ENCODE measurements at regions not wholly inside any gene's neighbourhood (a gene's known extent, or its start where the extent isn't known, plus 50 kb on each side); places are given as distances from the start of the nearest gene placed in this dataset.
A peak's percentile ranks its signal among the peaks of the same experiment; 100 is the strongest.

DNA sequence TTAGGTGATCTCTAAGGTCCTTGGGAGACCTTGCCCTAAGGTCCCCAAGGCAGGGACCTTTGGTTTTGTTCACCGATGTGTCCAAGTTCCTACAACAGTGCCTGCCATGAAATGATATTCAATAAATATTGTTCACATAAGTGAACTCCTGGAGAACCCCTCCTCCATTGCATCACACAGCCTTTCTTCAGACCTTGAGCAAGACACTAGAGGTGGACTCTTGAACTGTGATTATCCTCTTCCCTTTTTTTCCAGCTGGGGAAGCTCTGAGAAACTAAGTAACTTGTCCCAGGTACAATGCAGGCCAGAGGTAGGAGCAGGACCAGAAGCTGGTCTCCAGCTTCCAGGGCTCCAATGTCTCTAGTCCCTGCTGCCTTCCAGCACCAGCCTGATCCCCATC is 76.6 kb upstream of the LMO1 start:
- no peak for DNase-seq

DNA sequence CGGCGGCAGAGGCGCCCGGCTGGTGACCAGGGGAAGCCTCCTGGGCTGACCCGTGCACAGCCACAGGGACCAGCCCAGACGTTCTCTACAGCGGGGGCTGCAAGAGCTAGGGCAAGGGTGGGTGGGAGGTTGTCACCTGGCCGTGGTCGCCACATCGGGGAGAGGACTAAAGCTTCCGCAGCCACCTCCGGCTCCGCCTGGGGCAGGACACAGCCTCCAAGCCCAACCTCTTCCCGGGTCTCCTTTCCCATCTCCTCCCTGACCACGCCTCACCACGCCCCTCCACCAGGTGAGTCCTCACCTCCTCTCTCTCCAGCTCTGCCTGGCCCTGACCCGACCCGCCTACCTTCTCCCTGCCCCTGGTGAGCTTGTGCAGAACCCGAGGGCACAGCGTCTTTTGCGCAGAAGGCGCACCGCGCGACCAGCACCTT is 75.9 kb upstream of the LMO1 start:
- DNase-seq = no peak

DNA sequence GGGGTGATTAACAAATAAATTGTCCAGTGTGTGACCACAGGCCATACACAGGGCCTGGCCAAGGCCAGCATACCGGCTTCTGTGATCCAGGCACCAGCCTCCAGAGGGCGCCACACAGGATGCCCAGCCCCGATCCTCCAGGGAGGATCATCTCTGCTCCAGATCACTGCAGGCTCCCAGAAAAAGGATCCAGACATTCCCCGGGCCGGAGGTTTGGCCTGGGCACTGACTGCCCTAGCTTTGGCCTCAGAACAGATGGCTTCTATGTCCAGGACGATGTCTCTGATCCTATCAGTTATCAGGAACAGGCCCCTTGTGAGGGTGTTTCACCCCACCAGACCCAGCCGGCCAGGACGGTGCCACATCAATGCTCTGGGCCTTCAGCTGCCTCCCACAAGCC is 74.5 kb upstream of the LMO1 start:
- peak; percentile 27 for DNase-seq

DNA sequence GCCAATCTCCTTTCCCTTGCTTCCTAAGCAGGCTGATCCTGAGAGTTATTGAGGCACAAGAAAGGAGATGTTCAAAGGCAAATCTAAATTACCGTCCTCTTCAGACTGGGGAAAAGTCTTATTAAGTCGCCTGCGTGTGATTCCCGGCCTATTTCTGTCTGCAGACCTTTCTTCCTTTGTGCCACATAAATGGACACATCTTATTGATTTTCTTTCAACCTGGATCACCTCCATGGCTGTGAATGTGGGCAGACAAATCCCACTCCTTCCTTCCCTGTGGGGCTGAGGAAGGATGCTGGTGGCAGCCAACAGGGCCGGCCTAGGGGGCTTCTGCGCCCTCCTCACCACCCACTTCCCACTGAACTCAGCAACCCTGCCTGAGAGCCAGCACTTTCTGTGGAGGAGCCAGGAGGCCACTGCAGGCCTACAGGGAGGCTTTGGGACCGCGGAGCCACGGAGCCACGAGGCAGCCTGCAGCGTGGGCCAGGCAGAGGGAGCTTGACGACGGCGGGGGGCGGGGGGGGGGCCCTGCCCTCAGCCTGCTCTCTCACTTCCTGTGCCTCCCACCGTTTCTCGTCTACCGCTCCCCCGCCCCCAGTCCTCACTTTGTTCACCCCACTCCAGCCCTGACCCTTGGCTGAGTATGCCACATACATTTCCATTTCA is 73.6 kb upstream of the LMO1 start:
- DNase-seq = no peak

DNA sequence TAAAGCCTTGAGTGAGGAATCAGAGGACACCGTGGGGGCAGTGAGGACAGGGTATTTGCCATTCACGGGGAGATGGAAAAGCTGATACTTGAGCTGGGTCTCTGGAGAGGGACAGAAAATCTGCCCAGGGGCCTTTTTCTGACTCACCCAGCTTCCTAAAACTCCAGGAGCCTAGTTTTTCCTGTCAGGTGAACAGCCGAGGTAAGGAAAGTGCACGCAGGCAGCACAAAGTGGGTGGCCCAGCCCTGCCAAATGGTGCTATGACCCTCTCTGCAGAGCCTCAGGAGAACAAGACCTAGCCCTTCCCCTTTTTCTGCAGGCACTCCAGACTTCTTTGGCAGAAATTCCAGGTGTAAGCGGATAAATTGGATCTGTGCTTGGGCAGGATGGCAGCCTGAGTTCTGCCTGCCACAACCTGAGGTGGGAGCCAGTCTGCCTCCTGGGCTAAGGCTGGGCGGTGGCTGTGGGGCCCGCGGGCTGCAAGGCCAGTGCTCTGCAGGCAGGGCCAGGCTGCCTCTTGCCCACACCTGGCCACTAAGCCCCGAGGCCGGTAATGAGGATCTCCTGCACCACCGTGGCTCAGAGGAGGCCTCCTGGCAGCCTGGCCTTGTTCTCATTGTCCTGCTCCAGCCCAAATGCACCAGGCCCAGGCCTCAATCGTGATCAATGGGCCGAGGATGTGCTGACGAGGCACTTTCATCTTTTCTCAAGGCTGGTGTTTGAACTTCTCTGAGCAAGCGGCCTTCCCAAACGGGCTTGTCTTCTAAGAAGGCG is 72.9 kb upstream of the LMO1 start:
- no peak for DNase-seq

DNA sequence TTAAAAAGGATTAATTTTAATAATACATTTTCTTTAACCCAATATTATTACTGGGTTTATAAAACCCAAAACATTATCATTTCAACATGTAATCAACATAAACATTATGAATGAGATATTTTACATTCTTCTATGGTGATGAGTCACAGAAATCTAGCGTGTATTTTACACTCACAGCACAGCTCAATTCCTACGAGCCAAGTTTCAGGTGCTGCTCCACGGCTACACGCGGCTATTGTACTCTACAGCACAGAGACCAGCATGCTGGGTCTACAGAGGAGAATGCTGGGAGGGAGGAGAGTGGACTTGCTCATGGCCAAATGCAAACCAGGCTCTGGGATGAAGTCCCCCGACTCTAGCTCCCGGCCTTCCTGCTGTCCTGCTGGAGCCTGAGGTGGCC is 72.0 kb upstream of the LMO1 start:
- DNase-seq = no peak

DNA sequence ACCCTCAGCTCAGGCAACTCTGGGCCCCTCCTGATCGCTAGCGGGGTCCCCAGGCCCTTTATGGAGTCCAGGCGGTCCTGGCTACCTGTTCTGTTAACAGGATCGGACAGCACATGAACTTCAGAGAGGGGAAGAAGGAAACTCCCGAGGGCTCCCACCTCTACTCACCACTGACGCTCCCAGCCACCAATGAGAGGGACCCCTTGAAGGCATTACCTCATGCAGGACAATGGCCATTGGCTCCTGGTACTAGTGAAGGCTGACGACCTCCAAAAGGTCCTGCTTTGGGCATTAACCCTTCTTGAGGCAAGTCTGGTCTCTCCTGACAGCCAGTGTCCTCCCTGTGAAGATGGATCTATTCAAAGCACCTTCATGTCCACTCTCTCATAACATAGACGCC is 71.5 kb upstream of the LMO1 start:
- no peak for DNase-seq

DNA sequence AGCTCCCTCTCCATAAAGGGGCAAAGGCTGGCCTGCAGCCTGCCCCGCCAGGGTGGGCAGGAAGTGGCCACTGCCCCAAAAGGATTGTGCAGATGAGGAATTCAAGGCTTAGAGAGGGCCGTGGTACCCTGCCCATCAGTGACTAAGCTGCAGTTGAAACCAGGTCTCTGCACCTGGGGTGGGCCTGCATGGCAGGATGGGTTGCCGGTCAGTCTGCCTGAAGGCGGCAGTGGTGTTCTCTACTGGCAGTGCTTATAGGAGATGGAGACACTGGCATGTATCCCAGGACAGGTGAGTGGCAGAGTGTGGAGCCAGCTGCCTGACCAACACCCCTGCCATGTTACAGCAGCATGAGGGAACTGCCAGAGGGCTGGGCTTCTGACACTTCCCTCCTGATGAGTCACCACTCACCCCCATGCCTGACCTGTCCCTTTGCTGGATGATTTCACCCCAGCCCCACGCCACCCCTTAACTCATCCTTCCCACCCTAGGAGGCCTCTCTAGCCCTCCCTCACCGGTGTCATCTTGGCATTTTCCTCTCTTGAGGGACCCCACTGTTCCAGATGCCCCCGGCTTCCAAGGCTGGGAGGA is 70.2 kb upstream of the LMO1 start:
- DNase-seq = no peak

DNA sequence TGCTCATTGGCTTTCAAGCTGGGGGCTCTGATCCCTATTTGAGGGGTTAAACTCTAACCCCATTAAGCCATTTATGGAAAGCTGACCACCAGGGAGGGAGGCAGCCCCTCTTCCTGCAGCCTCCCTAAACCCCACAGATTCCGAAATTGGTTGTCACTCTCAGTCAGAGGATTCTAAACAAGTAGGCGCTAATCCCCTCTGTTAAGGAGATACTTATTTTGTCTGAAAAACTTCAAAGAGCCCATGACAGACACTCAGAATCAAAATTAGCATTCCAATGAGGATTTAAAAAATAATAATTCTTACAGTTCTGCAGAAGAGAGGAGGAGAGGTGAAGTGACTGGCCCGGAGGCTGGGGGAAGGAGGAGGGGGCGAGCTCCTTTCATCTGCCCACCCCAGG is 69.7 kb upstream of the LMO1 start:
- no peak for DNase-seq

DNA sequence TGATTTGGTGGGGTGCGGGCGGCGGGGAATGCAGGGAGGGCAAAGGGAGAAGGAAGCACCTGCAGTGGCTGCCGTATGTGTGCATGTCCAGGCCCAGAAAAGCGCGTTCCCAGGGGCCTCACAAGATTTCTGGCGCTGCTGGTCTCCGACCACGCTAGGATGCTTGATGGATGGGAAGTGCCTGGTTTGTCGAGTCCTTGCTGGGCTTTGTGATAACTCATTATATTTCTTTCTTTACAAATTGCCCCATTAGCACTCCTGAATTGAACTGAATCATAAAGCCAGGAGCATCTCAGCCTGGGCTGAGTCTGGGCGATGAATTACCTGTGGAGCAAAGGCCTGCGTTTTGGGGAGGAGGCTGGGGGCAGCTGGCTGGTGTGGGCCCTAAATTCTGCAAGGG is 69.2 kb upstream of the LMO1 start:
- DNase-seq = no peak

DNA sequence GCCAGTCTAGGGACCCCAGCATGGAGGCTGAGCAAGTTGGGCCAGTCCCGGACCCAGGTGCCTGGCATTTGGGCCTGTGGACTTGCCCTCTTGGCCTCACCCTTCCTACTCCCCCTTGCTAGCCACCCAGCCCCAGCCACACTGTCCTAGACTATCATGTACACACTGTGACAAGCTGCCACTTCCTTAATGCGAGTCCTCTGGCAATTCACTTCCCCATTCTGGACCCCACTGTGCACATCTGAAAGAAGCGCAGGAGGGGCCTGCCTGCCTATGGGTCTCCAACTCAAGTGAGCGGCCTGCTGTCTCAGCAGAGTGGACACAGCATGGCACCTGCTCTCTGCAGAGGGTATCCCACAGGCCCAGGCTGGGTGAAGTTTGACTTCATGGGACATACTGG is 68.5 kb upstream of the LMO1 start:
- DNase-seq = no peak

DNA sequence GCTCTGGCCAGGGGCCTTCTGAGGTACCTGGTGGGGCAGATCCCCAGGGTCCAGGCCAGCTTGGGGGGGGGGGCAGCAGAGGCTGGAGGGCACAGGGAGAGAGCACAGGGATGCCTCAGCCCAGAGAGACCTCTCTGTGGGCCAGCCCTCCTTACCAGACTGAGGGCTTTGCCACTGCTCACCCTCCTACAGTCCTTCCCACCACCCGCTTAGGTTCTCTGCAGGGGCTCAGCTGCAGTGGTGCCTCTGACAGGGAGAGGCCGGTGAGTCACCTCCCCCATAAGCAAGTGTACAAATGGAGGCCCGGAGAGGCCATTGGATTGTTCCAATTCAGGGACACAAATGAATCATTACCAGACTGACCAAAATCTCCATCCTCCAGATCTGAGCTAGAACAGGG is 68.1 kb upstream of the LMO1 start:
- DNase-seq = no peak

DNA sequence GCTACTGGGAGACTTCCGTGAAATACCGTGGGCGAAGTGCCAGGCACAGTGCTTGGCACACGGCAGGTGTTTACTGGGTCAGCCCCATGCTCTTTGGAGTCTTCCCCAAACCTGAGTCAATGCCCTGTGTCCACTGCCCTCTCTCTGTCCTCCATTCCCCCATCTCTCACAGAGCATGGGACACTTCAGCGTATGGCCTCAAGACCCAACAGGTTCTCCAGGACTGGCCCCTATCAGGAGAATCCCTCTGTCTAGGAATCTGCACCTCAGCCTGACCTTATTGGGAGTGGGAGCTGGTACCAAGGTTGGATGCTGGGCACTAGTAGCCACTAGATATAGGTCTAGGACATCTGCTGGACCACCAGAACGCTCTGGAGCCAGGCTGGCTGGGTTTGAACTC is 67.2 kb upstream of the LMO1 start:
- DNase-seq = no peak

DNA sequence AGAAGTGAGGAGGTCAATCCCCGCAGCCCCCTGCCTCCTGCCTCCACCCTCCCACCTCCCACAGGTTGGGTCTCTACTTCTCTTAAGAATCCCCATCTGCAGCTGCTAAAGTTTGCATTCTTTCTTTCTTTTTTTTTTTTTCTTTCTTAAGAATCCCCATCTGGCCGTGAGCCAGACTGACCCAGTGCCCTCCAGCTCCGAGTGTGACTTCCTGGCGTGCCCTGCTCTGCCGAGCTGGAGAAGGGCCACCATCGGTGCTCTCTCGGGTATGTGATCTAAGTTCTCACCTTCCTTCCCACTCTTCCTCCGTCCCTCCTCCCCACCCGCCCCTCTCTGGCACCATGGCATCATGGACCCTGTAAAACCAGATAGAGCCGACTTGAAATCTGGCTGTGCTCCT is 66.7 kb upstream of the LMO1 start:
- no peak for DNase-seq

DNA sequence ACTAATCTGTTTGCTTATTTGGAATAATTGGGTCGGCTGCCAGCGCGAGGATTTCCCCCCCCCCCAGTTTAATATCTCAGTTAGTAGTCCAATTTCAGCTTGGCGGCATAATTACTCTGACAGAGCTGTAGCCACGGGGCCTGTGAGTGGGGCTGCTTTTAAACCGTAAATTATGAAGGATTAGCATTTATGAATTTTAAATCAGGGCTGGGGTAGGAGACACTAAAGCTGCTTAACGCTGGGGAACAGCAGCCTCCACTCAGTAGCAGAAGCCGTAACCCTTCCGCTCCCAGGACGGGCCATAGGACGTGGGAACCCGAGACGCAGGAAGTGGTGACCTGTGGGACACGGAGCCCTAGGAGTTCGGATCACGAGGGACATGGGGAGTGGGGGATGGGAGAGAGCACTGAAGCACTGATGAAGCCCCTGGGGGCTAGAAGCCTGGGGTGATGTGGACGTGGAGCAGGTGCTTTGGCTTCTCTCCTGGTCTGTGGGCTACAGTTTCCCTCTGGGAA is 66.2 kb upstream of the LMO1 start:
- DNase-seq = no peak

DNA sequence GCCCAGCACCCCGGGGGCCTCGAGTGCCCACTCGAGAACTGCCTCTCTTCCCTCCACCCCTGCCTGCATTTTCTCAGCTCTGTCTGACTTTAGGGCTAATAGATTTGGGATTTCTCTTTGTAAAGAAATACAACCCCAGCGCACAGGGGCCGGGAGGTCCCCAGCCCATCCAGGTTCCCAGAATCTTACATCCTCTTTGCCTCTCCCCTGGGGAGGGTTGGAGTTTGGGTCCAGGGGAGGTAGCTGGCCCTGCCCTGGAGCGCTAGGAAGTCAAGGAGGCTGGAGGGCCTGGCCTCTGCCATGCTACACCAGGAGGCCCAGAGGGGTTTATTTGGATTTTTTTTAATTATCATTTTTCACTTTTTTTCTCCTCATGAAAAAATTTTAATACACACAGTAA is 65.7 kb upstream of the LMO1 start:
- no peak for DNase-seq

DNA sequence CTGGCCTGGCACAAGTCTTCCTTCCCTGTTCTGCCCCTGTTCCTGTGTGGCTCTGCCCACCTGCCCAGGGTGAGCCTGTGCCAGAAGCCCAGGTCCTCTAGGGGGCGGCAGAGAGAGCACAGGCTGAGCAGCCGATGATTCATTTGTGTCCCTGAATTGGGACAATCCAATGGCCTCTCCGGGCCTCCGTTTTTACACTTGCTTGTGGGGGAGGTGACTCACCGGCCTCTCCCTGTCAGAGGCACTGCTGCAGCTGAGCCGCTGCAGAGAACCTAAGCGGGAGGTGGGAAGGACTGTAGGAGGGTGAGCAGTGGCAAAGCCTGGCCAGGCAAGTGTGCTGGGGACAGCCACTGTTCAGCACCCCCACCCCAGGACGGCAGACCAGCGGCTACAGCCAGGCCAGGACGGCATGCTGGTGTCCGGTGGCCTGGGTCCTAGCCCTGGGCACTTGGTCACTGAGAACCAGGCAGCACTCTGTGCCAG is 65.2 kb upstream of the LMO1 start:
- peak; percentile 84 for DNase-seq

DNA sequence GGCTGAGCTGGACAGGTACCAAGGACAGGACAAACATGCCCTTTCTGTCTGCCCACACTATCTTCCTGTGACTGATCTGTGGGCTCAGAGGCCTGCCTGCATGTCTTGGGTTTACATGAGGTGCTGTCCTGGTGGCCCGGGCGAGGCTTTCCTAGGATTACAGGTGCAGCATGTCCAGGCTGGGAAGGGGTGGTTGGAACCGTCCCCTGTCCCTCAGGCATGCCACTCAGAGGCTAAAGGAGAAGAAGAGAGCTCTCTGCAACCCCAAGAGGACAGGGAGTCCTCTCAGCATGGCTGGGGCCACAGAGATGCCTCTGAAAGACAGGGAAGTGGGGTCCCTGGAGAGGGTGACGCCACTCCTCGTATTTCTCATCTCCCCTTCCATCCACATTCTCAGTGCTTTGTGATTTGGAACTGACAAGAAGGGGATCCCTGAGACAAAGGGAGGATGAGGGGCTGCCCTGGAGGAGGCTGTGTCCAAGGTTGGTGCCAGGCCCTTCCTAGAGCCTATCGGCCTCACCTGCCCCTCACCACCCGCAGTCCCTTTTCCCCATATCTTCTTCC is 64.6 kb upstream of the LMO1 start:
- no peak for DNase-seq

DNA sequence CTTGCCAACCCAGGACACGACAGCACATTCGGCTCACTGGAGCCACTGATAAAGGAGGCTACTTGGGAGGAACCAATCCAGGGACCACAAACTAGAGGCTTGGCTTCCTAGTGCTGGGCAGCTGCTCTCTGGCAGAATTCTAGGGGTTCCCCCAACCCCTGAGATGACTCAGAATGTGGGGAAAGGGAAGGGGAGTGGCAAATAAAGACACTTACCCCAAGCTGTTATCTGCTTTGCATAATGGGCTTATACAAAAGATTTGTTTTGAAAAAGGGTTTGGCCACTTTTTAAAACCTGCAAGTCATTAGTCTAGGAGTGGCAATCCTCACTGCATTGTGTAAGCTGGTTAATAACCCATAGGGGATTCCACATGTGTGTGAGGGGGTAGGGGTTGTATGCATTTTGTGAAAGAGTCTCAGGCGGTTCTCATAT is 64.1 kb upstream of the LMO1 start:
- DNase-seq = peak; percentile 21

DNA sequence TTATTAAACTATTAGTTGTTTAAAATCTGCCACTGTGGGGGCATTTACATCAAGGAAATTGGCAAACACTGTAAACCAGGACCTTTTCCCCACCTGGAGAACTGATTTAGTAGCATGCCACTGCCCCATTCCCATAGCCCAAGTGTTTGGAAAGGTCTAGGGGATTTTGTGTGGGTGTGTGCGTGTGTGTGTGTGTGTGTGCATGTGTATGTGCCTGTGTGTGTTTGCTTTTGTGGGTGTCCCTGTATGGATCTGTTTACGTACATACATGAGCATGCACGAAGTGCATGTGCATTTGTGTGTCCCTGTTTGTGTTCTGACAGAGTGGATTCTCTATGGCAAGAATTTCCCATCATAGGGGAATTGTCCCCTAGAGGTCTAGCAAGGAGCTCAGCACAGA is 62.7 kb upstream of the LMO1 start:
- no peak for DNase-seq

DNA sequence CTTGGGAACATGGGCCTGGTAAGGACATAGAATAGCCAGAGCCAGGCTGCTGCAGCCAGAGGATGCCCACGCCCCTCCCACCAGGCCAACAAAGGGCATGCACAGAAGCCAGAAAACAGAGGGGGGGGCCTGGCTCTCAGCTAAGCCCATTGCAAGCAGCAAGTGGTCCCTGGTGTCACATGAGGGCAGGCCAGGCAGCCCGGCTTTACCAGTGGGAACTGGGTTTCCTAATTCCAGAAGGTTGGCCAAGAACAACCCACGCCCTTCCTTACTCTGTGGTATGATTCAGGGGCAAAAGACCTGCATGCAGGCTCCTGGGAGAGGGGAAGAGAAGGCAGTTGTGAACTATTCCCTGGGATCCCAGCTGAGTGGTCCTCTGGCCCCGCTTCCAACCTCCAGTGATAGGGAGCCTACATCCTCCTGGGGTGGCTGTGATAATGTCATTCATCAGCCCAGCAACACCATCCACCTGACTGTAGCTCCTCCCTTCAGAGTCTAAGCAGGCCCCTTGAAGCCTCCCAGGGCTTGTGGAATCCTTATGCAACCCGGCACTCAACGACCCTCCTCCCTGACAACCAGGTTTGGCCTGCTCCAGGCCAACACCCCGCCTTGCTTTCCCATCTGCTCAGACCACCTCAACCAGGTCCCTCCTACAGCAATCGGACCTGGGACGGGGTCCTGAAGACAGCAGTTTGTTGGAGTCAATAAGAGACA is 62.1 kb upstream of the LMO1 start:
- DNase-seq = no peak

DNA sequence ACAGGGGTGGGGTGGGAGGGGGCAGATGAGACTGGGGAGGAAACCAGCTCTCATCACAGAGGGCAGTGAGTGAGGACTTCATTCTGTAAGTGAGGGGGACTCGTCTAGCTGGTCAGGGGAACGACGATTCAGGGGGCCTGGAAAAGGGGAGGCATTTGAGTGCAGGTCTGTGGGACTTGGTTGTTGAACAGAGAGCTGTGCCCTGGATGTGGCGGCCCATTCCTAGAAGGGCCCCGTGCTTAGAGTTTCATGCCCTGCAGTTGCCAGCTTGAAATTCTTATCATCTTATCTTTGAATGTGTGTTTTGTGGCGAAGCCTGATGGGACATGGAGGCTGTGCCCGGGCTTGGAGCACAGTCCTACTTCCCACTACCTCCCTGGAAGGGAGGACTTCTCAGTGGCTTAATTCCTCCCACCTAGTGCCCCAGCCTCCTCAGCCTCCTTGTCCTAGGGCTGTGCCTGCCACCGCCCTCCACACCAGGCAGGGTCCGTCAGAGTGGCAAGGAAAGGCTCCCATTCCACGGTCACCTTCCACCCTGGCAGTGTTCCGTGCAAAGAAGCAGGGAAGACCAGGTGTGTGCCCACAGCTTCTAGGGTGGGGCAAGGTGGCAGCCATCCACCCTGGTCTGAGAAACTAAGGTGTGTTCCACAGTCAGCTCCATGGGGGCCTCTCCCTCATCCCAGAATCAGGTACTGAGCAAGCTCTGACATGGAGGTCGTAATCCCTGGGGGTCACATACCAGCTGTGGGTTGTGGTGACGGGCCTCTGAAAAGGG is 59.7 kb upstream of the LMO1 start:
- no peak for DNase-seq
